OCI-LY7 (cell line): ENCODE measurements at regions not wholly inside any gene's neighbourhood (a gene's known extent, or its start where the extent isn't known, plus 50 kb on each side); places are given as distances from the start of the nearest gene placed in this dataset.

Experiments used
- EZH2phosphoT487 ChIP-seq: fragments of 200-600 bp; sonication (generic); IDR thresholded peaks from 2 replicates; pipeline ENCODE4 v1.6.1; 2018; ENCODE audit warnings: low read depth, borderline replicate concordance, mild to moderate bottlenecking, mixed run types, antibody characterized with exemption, low read length, moderate library complexity, mixed read lengths
- TF ChIP-seq, protein P1 (sequence below): fragments of 200-600 bp; sonication (generic); conservative IDR thresholded peaks from 2 replicates; pipeline ENCODE4 v1.5.1; 2014; ENCODE audit warnings: mild to moderate bottlenecking, antibody characterized with exemption, low read length, moderate library complexity, mixed read lengths

DNA sequence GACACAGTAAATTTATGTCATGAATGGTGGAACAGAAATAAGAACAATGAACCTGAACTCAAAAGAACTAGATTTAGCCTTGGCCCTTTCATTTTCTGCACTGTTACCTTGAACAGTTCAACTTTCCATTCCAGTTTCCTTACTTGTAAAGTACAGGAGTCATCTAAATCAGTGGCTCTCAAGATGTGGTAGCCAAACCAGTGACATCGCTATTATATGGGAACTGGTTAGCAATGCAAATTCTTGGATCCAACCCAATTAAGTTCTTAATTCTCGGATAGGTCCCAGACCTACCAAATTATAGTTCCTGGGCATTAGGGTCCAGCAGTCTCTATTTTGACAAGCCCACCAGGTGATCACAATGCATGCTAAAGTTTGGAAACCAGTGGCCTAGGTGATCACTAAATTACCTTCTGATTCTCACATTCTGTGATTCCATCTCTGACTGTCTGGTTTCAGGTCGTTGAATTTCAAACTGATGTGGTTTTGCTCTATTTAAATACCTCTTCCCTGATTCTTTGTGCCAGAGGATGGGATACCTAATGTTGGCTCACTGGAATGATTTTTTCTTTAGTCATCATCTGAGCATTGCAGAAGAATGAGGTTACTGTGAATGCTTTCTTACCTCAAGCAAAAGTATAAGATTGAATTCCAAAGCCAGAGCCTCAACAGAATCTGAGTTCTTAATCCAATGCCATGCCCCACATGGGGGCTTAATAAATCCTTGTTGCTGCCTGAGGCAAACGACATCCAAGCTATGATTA is 253.8 kb downstream of the ENC1 start:
- TF ChIP-seq, protein P1, sequence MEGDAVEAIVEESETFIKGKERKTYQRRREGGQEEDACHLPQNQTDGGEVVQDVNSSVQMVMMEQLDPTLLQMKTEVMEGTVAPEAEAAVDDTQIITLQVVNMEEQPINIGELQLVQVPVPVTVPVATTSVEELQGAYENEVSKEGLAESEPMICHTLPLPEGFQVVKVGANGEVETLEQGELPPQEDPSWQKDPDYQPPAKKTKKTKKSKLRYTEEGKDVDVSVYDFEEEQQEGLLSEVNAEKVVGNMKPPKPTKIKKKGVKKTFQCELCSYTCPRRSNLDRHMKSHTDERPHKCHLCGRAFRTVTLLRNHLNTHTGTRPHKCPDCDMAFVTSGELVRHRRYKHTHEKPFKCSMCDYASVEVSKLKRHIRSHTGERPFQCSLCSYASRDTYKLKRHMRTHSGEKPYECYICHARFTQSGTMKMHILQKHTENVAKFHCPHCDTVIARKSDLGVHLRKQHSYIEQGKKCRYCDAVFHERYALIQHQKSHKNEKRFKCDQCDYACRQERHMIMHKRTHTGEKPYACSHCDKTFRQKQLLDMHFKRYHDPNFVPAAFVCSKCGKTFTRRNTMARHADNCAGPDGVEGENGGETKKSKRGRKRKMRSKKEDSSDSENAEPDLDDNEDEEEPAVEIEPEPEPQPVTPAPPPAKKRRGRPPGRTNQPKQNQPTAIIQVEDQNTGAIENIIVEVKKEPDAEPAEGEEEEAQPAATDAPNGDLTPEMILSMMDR: no peak
- TF ChIP-seq EZH2phosphoT487: no peak
